ENCODE measurements at regions not wholly inside any gene's neighbourhood (a gene's known extent, or its start where the extent isn't known, plus 50 kb on each side); places are given as distances from the start of the nearest gene placed in this dataset.

DNA sequence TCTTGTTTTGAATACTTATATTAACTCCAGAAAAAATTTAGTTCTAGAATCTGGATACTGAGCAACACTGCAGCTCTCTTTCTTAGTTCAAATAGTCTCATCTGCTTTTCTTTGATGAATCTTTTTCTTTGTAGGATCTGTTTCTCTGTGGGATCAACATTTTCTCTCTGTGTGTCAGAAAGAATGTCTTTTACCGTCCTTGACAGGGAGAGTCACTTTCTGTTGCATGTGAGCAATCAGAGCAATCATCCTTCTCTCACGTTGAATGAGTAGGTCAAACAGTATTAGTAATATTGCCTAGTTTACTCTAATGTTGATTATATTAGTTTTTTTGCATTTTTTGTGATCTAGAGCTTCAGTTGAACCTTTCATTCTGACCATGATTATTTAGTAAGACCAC is 130.9 kb downstream of the TRMT11 start:
- TF ChIP-seq ELF4 (IDR thresholded peaks at IDR 0.05) (no peak), HDGF (IDR thresholded peaks at IDR 0.05; ENCODE audit: borderline replicate concordance) (no peak), FOXK2 (IDR thresholded peaks at IDR 0.05) (no peak), FOXM1 (IDR thresholded peaks at IDR 0.05; ENCODE audit: borderline replicate concordance) (no peak), BHLHE40 (IDR thresholded peaks at IDR 0.05; ENCODE audit: borderline replicate concordance) (no peak), ARNT (IDR thresholded peaks at IDR 0.05) (no peak), NFRKB (IDR thresholded peaks at IDR 0.05) (no peak), L3MBTL2 (conservative IDR thresholded peaks at IDR 0.05) (no peak), SUZ12 (IDR thresholded peaks at IDR 0.05) (no peak), CTBP1 (IDR thresholded peaks at IDR 0.05; ENCODE audit: borderline replicate concordance) (no peak), FOXA1 (IDR thresholded peaks at IDR 0.05) (no peak), SP1 (IDR thresholded peaks at IDR 0.05) (no peak), LEF1 (IDR thresholded peaks at IDR 0.05; ENCODE audit: borderline replicate concordance) (no peak), TARDBP (IDR thresholded peaks at IDR 0.05) (no peak), ZNF384 (IDR thresholded peaks at IDR 0.05) (no peak)
- TF ChIP-seq, protein P1, sequence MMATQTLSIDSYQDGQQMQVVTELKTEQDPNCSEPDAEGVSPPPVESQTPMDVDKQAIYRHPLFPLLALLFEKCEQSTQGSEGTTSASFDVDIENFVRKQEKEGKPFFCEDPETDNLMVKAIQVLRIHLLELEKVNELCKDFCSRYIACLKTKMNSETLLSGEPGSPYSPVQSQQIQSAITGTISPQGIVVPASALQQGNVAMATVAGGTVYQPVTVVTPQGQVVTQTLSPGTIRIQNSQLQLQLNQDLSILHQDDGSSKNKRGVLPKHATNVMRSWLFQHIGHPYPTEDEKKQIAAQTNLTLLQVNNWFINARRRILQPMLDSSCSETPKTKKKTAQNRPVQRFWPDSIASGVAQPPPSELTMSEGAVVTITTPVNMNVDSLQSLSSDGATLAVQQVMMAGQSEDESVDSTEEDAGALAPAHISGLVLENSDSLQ (IDR thresholded peaks at IDR 0.05), result no peak
- no peak for DNase-seq (ENCODE audit: extremely low spot score)
- ChIA-PET POLR2A (no interaction called here), CTCF (no interaction called here)

DNA sequence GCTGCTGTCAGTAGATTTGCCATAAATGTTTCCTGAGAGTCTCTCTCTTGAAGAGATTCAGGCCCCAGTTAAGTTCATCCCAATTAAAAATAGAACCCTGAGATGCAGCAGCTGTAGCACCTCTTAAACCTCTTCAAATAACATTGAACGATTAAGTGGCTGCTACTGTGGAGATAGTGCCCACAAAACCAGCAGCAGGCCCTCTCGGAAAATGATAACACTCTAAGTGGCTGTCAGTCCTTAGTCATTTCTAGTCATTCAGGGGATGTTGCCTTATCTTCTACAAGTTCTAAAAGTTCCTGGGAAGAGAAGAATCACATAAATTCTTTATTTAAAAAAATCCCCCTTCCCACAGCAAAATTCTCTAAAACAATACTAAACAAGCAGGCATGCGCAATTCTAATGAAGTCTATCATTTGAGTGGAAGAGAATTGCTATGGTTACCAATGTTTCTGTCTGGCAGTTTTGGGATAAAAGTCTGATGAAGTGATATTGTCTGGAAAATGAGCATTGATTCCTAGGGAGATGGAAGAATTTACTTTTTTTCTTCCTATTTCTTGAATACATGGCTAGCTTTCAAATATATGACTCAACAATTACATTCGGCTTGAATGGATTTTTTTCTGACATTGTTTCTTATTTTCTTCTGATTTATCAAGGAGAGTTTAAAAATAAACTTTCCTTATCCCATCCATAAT is 131.9 kb downstream of the TRMT11 start:
- CTCF ChIA-PET, result no interaction called here
- POLR2A ChIA-PET, result no interaction called here
- TF ChIP-seq BHLHE40 (IDR thresholded peaks at IDR 0.05; ENCODE audit: borderline replicate concordance) (no peak), CTBP1 (IDR thresholded peaks at IDR 0.05; ENCODE audit: borderline replicate concordance) (no peak), L3MBTL2 (conservative IDR thresholded peaks at IDR 0.05) (no peak), TARDBP (IDR thresholded peaks at IDR 0.05) (no peak), ZNF384 (IDR thresholded peaks at IDR 0.05) (no peak), LEF1 (IDR thresholded peaks at IDR 0.05; ENCODE audit: borderline replicate concordance) (no peak)
- DNase-seq (ENCODE audit: extremely low spot score), result no peak

DNA sequence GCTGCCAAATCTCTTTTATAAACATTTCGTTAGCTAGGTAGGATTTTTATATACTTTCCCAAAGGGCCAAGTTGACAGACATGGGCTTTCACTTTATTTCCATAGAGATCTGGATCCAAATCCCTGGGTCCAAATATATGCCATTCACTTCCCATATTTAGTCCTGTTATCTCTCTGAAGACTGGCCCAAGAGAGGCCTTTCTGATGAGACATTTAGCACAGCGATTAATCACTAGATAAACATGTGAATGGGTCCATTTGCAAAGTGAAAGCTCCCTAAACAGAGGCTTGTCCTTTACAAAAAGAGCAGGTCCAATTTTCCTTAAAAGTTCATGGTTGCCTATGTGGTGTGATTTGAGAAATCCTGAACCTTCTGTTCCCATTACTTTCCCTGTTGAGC is 132.6 kb downstream of the TRMT11 start:
- ChIA-PET CTCF (no interaction called here), POLR2A (no interaction called here)

DNA sequence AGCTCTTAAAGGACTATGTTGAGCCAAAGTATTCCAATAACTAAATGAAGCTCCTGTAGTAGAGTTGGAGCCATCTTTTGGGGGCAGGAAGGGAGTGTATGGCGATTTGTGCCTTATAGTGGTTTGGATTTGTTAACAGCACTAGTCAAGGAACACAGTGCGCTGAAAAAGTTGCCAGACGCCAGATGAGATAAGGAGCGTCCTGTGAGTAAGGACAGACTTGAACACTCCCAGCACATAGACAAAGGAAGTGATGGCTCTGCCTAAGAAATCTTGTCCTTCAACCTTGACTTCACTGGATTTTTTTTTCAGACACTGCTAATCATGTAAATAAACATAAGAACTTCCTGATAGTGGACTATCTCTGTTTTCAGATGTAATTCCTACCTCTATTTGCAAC is 136.9 kb downstream of the TRMT11 start:
- no peak for DNase-seq (ENCODE audit: extremely low spot score)
- CTCF ChIA-PET, result interaction anchor here (0.6 kb wide), 1 partner anchor 76 kb away, joined by 3 read pairs; no protein-coding TSS in a partner anchor
- POLR2A ChIA-PET, result interaction anchor here (0.8 kb wide), 1 partner anchor 217 kb away, joined by 3 read pairs; the partner anchor contains the start of gene CENPW
- no peak for TF ChIP-seq CTBP1 (IDR thresholded peaks at IDR 0.05; ENCODE audit: borderline replicate concordance)
- no peak for TF ChIP-seq ZNF384 (IDR thresholded peaks at IDR 0.05)
- no peak for TF ChIP-seq FOXK2 (IDR thresholded peaks at IDR 0.05)
- TF ChIP-seq, protein P1 (IDR thresholded peaks at IDR 0.05), result no peak
- no peak for TF ChIP-seq BHLHE40 (IDR thresholded peaks at IDR 0.05; ENCODE audit: borderline replicate concordance)
- TF ChIP-seq FOXA1 (IDR thresholded peaks at IDR 0.05), result no peak
- TF ChIP-seq SUZ12 (IDR thresholded peaks at IDR 0.05), result no peak
- TF ChIP-seq ARNT (IDR thresholded peaks at IDR 0.05), result no peak
- TF ChIP-seq TARDBP (IDR thresholded peaks at IDR 0.05), result no peak
- no peak for TF ChIP-seq L3MBTL2 (conservative IDR thresholded peaks at IDR 0.05)
- no peak for TF ChIP-seq ELF4 (IDR thresholded peaks at IDR 0.05)

More for the DNA sequence above, 132.6 kb downstream of the TRMT11 start:
- TF ChIP-seq BHLHE40 (IDR thresholded peaks at IDR 0.05; ENCODE audit: borderline replicate concordance) (no peak), ELF4 (IDR thresholded peaks at IDR 0.05) (no peak), TARDBP (IDR thresholded peaks at IDR 0.05) (no peak), NFRKB (IDR thresholded peaks at IDR 0.05) (no peak), CTBP1 (IDR thresholded peaks at IDR 0.05; ENCODE audit: borderline replicate concordance) (no peak), LEF1 (IDR thresholded peaks at IDR 0.05; ENCODE audit: borderline replicate concordance) (no peak), L3MBTL2 (conservative IDR thresholded peaks at IDR 0.05) (no peak), SUZ12 (IDR thresholded peaks at IDR 0.05) (no peak), FOXK2 (IDR thresholded peaks at IDR 0.05) (no peak), FOXM1 (IDR thresholded peaks at IDR 0.05; ENCODE audit: borderline replicate concordance) (no peak), ZNF384 (IDR thresholded peaks at IDR 0.05) (no peak)
- TF ChIP-seq, protein P1 (IDR thresholded peaks at IDR 0.05), result no peak
- DNase-seq (ENCODE audit: extremely low spot score), result no peak

DNA sequence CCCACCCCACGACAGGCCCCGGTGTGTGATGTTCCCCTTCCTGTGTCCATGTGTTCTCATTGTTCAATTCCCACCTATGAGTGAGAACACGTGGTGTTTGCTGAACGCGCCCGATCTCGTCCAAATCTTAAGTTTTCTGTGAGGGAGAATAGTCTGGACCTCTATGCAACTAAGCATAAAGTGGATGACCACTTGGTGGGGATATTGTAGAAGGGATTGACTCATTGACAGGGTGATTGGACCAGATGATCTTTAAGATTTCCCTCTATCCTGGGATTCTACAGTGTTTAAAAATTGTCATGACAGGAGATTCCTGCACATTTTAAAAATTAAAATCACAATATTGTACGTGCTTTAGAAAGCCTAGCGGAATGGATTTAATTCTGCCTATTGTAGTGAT is 141.3 kb downstream of the TRMT11 start:
- CTCF ChIA-PET, result no interaction called here
- TF ChIP-seq ELF4 (IDR thresholded peaks at IDR 0.05), result no peak
- no peak for TF ChIP-seq BHLHE40 (IDR thresholded peaks at IDR 0.05; ENCODE audit: borderline replicate concordance)
- TF ChIP-seq TARDBP (IDR thresholded peaks at IDR 0.05), result no peak
- no peak for DNase-seq (ENCODE audit: extremely low spot score)

DNA sequence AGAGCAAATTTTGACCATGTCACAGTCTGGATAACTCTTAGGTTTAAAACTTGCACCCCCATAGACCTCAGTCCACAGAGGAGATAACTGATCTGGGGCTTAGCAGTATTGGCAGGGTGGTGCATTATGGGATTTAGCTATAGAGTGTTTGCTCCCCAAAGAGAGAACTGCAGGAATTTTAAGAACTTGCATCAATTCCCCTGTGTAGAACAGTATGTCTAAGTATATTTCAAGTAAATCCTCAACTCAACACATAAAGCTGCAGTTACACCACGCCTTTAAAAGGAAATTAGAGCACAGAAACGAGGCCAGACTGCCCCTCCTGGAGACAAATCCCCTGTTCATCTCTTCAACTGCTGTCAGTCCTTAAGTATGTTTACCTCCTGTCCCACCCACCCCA is 144.9 kb downstream of the TRMT11 start:
- ChIA-PET POLR2A (no interaction called here), CTCF (no interaction called here)
- DNase-seq (ENCODE audit: extremely low spot score), result no peak
- TF ChIP-seq ARNT (IDR thresholded peaks at IDR 0.05) (no peak), SUZ12 (IDR thresholded peaks at IDR 0.05) (no peak), FOXM1 (IDR thresholded peaks at IDR 0.05; ENCODE audit: borderline replicate concordance) (no peak), ZNF384 (IDR thresholded peaks at IDR 0.05) (no peak), TARDBP (IDR thresholded peaks at IDR 0.05) (no peak), HDGF (IDR thresholded peaks at IDR 0.05; ENCODE audit: borderline replicate concordance) (no peak), FOXA1 (IDR thresholded peaks at IDR 0.05) (no peak), SP1 (IDR thresholded peaks at IDR 0.05) (no peak), LEF1 (IDR thresholded peaks at IDR 0.05; ENCODE audit: borderline replicate concordance) (no peak), FOXK2 (IDR thresholded peaks at IDR 0.05) (no peak), NFRKB (IDR thresholded peaks at IDR 0.05) (no peak), L3MBTL2 (conservative IDR thresholded peaks at IDR 0.05) (no peak), ELF4 (IDR thresholded peaks at IDR 0.05) (no peak), CTBP1 (IDR thresholded peaks at IDR 0.05; ENCODE audit: borderline replicate concordance) (no peak), BHLHE40 (IDR thresholded peaks at IDR 0.05; ENCODE audit: borderline replicate concordance) (no peak)
- TF ChIP-seq, protein P1 (IDR thresholded peaks at IDR 0.05), result no peak

More for the DNA sequence above, 141.3 kb downstream of the TRMT11 start:
- POLR2A ChIA-PET, result no interaction called here
